ENCODE measurements at regions not wholly inside any gene's neighbourhood (a gene's known extent, or its start where the extent isn't known, plus 50 kb on each side); places are given as distances from the start of the nearest gene placed in this dataset.
"Not testable (repeated sequence)": the region's sequence is repeated elsewhere in the genome, so short reads cannot be mapped to it uniquely, and the experiment has no call there.

- DNase-seq, result no peak
Measured at GRCh38 chr9:30799527-30800101, 1584.8 kb upstream of the ACO1 start.

DNA sequence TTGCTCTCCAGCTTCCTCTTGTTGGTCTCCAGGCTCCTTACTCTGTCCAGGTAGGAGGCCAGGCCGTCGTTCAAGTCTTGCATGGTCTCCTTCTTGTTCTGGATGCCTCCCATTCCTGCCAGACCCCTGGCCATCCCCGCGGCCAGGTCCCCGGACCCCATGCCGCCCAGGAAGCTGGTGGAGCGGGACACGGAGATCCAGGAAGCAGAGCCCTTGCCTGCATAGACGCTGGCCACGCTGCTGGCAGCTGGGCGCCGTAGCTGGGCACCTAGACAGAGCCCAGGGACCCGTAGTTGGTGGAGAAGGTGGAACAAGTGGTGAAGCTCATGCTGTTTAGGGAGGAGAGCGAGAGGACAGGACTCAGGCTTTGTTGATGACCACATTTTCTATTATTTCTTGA, 1584.0 kb upstream of the ACO1 start:
- DNase-seq, result no peak

DNA sequence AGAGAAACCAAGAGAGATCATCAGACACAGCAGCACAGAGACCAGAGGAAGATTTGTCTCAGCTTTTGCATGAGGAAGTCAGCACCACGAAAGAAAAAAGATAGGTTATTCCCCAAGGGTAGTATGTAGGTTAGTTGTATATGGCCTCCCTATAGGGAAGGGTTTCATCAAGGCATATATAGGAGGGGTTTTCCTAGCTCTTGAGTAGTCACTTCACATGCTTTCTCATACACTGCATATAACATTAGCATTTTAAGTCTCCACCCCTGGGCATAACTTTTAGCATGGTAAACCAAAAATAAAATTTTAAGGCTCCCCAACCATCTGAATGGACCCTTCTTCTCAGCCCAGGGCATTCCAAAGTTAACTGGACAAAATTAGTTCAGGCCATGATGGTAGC, 1571.6 kb upstream of the ACO1 start:
- no peak for DNase-seq

DNA sequence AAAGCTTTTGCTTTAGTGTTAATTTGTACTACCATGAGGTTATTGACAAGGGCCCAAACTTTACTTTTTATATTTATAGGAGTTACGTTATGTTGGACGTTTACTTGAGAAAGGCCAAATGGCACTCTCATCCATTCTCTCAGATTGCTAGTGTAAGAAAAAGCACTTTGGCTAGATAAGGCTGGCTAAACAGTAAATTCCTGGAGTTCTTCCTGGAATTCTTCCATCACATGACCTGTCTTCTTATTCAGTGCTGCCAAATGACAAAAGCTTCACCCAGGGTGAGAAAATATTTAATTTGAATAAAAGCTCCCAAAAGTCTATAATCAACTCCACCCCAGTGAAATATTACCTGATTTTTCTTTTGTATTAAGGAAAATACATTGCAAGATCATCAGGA, 1568.9 kb upstream of the ACO1 start:
- no peak for DNase-seq

DNA sequence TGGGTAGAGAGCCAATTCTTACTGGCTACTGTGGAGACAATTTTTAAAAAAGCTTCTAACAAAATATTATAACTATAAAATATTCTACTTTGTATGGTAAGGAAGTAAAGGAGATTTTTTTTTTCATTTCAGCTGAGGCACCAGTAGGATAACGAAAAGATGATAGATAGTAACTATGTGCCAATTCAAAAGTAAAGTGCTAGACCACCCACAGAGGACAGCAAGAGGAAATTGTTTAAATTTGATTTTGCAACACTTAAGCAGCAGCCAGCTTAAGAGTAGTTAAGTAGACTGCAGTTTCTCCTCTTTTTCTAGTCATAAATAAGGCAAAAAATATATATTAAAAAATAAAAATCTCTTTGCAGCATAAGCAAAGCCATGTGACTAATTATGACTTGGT, 1539.3 kb upstream of the ACO1 start:
- DNase-seq, result no peak

DNA sequence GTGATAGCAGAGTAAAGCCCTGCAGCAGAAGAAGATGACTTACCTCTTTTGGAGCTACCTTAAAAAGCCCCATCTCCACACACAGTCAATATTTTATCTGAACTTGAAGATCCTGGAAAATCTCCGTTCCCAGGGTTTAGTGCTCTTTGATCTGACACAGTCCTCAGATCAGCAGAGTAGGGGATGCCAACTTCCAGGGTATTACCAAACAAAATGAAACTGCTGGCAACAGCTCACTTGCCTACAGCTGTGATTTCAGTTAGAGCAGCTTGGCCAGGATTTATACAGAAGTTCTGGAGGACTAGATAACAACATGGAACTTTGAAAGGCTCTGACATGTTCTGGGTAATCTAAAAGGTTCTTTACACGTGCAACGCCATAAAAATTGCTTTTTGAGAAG, 1537.8 kb upstream of the ACO1 start:
- DNase-seq, result no peak

GRCh38 chr9:30851600-30851999, 1532.8 kb upstream of the ACO1 start:
- no peak for DNase-seq

DNA sequence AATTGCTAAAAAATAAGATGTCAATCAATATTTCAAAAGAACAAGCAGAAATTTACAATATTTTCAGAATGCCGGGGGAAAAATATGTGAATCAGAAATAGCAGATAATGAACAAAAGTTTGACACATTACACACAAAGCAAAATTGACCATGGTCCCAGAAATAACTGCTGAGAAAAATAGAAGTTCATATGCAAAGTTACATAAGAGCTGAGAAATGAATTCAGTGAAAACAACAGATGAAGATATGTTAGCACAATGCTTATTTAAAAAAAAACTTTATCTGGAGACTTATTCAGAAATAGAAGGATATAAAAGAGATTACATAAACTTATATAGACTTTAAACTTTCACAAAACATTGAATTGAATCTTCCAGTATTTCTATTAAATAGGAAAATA, 1483.7 kb upstream of the ACO1 start:
- DNase-seq, result no peak

GRCh38 chr9:30913331-30913730, 1471.1 kb upstream of the ACO1 start:
- DNase-seq, result no peak

GRCh38 chr9:30915451-30915850, 1469.0 kb upstream of the ACO1 start:
- DNase-seq, result no peak

GRCh38 chr9:30925126-30925525, 1459.3 kb upstream of the ACO1 start:
- DNase-seq, result no peak

GRCh38 chr9:30925635-30926034, 1458.8 kb upstream of the ACO1 start:
- DNase-seq, result no peak

GRCh38 chr9:30928045-30928444, 1456.4 kb upstream of the ACO1 start:
- DNase-seq, result no peak

- no peak for DNase-seq
Measured at GRCh38 chr9:30932226-30932625, 1452.2 kb upstream of the ACO1 start.

DNA sequence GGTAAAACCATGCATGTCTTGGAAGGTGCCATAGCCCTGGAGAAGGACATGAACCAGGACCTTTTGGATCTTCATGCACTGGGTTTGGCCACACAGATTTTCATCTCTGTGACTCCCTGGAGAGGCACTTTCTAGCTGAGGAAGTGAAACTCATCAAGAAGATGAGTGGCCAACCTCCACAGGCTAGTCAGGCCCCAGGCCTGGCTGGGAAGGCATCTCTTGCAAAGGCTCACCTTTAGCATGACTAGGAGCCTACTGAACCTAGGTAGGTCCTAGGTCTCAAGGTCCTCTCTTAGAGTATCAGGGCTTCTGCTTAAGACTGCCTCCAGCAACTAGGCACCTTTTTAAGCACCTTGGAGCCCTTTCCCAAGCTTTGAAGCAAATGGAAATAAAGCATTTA, 1448.7 kb upstream of the ACO1 start:
- no peak for DNase-seq

DNA sequence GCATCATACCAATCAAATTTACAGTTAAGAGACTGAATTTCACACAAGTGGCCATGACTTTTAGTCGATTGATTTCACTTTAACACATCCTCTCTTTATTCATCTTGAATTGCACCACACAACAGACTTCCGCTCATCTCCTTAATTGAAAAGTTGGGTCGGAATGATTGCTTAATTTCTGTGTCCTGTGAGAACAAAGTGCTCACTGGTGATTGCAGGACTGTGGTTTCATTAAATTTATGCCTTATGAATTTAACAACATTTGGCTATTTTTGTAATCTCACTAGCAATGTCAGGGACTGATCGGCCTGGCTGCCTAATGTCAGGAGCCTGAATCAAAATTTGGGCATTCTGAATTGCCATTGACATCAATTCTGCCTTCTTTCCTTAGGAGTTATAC, 1447.3 kb upstream of the ACO1 start:
- no peak for DNase-seq

DNA sequence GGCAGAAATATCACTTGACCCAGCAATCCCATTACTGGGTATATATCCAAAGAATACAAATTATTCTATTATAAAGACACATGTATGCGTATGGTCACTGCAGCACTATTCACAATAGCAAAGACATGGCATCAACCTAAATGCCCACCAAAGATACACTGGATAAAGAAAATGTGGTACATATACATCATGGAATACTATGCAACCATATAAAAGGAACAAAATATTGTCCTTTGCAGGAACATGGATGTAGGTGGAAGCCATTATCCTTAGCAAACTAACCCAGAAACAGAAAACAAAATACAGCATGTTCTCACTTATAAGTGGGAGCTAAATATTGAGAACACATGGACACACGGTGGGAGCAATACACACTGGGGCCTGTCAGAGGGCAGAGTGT, 1441.6 kb upstream of the ACO1 start:
- not testable (repeated sequence) for DNase-seq

DNA sequence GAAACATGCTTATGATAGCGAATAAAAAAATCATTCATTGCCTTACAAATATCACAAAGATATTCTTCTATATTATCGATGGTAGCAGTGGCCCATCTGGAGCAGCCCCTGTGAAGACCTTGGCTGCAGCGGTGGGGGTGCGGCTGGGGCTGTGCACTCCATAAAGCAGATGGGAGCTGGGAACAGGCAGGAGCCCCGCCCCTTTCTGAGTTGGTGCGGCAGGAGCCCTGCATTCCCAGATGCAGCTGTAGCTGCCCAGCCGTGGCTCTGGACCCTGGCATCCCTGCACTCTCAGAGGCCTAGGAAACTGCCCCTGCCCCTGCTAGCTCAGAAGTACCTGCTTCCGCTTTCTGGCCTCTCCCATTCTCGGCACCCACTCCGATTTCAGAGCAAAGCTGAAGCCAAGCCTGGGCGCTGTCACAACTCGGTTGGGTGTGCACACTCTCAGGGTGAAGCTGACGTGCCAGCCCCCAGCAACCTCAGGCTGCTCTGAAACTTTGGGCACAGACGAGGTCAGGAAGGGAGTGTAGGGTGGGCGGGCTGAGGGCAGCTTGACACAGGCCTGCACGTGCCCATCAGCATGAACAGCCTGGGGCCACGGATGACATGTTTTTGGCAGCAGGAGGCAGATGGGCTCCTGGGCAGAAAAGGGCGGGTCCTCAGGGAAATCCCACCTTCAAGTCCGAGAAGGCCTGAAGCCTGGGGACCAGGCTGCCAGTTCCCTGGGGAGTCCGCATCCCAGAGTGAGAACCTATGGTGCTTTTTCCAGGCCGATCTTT, 1440.8 kb upstream of the ACO1 start:
- DNase-seq, result no peak

GRCh38 chr9:30944225-30944569, 1440.2 kb upstream of the ACO1 start:
- no peak for DNase-seq

- DNase-seq, result no peak
Measured at GRCh38 chr9:30944741-30945280, 1439.6 kb upstream of the ACO1 start.

DNA sequence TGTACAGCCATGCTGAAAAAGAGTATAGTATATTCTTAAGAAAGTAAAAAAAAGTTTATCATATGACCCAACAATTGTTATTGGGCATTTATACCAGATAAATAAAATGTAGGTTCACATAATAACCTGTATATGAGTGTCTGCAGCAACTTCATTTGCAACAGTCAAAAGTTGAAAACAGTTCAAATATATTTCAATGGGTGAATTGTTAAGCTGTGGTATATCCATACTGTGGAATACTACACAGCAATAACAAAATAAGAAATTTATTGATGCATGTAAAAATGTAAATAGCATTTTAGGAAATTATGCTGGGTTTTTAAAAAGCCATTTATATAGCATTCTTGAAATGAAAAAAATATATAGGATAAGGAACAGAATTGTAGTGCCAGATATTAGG, 1420.1 kb upstream of the ACO1 start:
- no peak for DNase-seq

- no peak for DNase-seq
Measured at GRCh38 chr9:30967476-30967875, 1417.0 kb upstream of the ACO1 start.

- no peak for DNase-seq
Measured at GRCh38 chr9:30970186-30970585, 1414.3 kb upstream of the ACO1 start.

GRCh38 chr9:30970812-30971211, 1413.6 kb upstream of the ACO1 start:
- DNase-seq, result no peak

- DNase-seq, result no peak
Measured at GRCh38 chr9:30972654-30973053, 1411.8 kb upstream of the ACO1 start.

Data from NCI-H1436 treated with DMSO at 0.1 percent for 48 hours (cell line).